ENCODE measurements at regions not wholly inside any gene's neighbourhood (a gene's known extent, or its start where the extent isn't known, plus 50 kb on each side); places are given as distances from the start of the nearest gene placed in this dataset.

DNA sequence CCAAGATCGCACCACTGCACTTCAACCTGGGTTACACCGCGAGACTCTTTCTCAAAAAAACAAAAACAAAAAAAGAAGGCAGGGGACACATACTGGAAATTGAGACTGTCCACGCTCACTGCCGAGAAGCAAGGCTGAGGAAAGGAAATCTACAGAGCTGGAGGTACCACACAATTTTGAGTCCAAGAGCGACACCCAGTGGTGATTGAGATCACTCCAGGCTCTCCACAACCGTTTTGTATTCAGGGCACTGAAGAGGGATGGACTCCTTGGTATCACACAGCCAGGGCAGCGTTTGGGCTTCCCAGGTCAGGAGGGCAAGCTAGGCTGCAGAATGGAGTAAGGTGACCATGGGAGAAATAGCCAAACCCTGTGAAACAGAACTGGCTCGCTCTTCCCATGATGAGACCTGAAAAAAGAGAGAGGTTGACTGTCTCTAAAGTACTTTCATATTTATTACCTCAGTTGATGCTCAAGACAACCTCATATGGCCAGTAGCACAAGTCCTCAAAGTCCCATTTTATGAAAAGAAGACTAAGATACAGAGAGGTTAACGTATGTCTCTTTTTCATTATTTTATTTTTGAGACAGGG is 74.5 kb upstream of the YPEL5 start:
- TF ChIP-seq, protein P1, sequence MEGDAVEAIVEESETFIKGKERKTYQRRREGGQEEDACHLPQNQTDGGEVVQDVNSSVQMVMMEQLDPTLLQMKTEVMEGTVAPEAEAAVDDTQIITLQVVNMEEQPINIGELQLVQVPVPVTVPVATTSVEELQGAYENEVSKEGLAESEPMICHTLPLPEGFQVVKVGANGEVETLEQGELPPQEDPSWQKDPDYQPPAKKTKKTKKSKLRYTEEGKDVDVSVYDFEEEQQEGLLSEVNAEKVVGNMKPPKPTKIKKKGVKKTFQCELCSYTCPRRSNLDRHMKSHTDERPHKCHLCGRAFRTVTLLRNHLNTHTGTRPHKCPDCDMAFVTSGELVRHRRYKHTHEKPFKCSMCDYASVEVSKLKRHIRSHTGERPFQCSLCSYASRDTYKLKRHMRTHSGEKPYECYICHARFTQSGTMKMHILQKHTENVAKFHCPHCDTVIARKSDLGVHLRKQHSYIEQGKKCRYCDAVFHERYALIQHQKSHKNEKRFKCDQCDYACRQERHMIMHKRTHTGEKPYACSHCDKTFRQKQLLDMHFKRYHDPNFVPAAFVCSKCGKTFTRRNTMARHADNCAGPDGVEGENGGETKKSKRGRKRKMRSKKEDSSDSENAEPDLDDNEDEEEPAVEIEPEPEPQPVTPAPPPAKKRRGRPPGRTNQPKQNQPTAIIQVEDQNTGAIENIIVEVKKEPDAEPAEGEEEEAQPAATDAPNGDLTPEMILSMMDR (IDR thresholded peaks at IDR 0.05; ENCODE audit: borderline replicate concordance, insufficient read depth, low read depth, low read length), result peak; percentile 77; the same call in 1 of the 2 replicates
- H3K4me3 ChIP-seq (ENCODE audit: low read depth, low read length), result no peak overlapping the region

DNA sequence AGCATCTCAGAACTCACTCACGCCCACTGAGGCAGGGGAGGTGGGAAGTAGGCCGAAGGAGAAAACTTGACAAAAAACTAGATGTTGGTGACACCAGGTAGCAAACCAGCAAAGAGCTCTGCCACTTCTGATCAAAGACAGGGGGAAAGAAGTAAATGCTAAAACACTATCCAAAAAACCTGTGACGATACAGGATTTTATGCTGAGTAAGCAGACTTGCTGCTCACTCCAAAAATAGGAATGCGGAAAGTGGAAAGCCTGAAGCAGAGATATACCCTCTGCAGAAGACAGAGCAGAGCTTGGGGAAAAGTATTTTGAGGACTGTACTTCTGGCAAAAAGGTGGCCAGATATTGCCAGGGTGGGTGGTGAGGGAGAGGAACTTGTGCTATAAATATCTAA is 73.3 kb upstream of the YPEL5 start:
- TF ChIP-seq, protein P1 (IDR thresholded peaks at IDR 0.05; ENCODE audit: borderline replicate concordance, insufficient read depth, low read depth, low read length), result no peak
- no peak overlapping the region for H3K4me3 ChIP-seq (ENCODE audit: low read depth, low read length)

DNA sequence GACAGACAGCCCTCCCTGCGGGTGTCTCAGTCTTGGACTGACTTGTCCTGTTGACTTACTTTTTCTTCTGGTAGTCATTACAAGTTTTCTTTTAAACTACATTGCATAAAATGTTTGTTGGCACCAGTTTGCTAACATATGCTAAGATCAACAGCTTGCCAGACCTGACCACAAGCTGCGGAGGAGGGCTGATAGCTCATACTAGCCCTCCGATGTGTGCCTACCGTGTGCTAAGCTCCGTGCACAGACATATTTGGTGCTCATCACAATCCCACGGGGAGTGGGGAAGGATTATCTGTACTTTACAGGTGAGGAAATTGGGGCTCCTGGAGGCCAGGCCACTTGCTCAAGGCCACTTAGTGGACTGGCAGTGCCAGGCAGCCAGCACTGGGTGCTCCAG is 72.8 kb upstream of the YPEL5 start:
- TF ChIP-seq, protein P1 (IDR thresholded peaks at IDR 0.05; ENCODE audit: borderline replicate concordance, insufficient read depth, low read depth, low read length), result no peak
- no peak overlapping the region for H3K4me3 ChIP-seq (ENCODE audit: low read depth, low read length)

DNA sequence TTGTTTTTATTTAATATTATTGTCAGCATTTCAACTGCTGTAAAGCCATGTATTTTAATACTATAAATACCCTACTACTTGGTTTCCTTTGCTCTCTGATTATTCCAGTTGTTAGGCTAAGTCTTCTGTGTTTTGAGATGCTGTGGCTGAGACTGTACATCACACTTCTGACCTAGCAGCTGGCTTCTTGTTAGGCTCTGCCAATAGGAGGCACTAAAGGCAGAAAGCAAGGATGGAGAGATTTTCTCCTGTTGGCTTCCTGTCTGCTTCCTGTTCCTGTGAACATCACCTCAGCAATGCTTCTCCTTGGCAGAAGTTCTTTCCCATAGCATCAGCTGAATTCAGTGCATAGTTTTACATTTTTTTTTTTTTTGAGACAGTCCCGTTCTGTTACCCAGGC is 68.3 kb upstream of the YPEL5 start:
- TF ChIP-seq, protein P1 (IDR thresholded peaks at IDR 0.05; ENCODE audit: borderline replicate concordance, insufficient read depth, low read depth, low read length), result no peak
- H3K4me3 ChIP-seq (ENCODE audit: low read depth, low read length), result no peak overlapping the region

DNA sequence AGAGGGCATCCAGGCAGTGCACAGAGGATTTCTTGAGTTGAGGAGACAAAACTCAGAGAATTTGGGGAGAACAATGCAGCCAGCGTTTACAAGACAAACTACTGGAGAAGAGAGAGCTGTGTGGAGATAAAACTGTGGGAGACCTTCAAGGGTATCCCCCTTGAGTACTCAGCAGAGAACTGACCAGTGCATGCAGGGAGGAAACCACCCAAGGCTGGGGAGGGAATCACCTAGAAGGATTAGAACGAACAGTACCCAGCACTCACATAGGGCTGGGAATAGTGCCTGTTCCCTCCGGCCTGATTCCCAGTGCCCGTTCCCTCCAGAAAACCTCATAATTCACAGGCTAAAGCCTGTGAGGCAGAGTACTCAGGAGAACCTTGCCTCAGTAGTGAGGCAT is 61.9 kb upstream of the YPEL5 start:
- no peak overlapping the region for H3K4me3 ChIP-seq (ENCODE audit: low read depth, low read length)
- TF ChIP-seq, protein P1 (IDR thresholded peaks at IDR 0.05; ENCODE audit: borderline replicate concordance, insufficient read depth, low read depth, low read length), result no peak

DNA sequence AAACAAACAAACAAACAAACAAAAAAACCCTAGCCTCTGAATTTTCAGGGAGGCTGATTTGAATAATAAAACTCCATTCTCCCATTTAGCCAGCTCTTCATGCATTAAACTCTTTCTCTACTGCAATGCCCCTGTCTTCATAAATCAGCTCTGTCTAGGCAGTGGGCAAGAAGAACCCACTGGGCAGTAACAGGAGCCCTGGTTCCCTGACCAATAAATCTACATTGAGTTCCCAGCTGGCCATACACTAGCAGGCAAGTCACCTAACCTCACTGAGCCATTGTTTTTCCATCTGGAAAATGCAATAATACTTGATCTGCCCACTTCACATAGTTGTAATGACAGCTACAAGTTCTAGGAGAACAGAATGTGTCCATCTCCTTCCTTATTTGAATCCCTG is 57.6 kb upstream of the YPEL5 start:
- H3K4me3 ChIP-seq (ENCODE audit: low read depth, low read length), result no peak overlapping the region
- TF ChIP-seq, protein P1 (IDR thresholded peaks at IDR 0.05; ENCODE audit: borderline replicate concordance, insufficient read depth, low read depth, low read length), result no peak

DNA sequence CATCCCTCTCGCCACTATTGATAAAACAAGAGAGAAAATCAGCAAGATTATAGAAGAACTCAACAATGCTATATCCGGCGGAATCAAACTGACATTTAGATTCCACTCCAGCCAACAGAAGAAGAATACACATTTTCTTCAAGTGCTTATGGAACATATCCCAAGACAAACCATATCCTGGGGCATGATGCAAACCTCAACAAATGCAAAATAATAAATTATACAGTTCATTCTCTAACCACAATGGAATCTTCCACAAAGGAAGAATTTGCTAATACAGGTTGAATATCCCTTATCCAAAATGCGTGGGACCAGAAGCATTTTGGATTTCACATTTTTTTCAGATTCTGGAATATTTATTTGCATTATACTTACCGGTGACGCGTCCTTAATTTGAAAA is 51.4 kb upstream of the YPEL5 start:
- TF ChIP-seq, protein P1 (IDR thresholded peaks at IDR 0.05; ENCODE audit: borderline replicate concordance, insufficient read depth, low read depth, low read length), result no peak
- no peak overlapping the region for H3K4me3 ChIP-seq (ENCODE audit: low read depth, low read length)

All from GM12875 (cell line).